ENCODE measurements at regions not wholly inside any gene's neighbourhood (a gene's known extent, or its start where the extent isn't known, plus 50 kb on each side); places are given as distances from the start of the nearest gene placed in this dataset.

- Histone ChIP-seq H3K36me3 (ENCODE audit: control insufficient read depth, insufficient read depth, low read length) (no peaks in the 10 kb centered on the region), H3K27me3 (ENCODE audit: control insufficient read depth, insufficient read depth, low read length) (no peaks in the 10 kb centered on the region), H3K4me3 (ENCODE audit: low read depth, low read length) (no peak overlapping the region)
- no peak for TF ChIP-seq CTCF (IDR thresholded peaks at IDR 0.05; ENCODE audit: insufficient read depth, low read depth, low read length)
- POLR2A ChIA-PET = no interaction called here
- no peak for DNase-seq (ENCODE audit: low read depth)
- CTCF ChIA-PET = interaction anchor here (0.9 kb wide), 1 partner anchor 12 kb away, joined by 3 read pairs; no protein-coding TSS in a partner anchor
Observed at GRCh38 chr10:28903063-28903462, 225.7 kb downstream of the BAMBI start.

- no peak for TF ChIP-seq CTCF (IDR thresholded peaks at IDR 0.05; ENCODE audit: insufficient read depth, low read depth, low read length)
- ChIA-PET POLR2A (no interaction called here), CTCF (interaction anchor here (0.9 kb wide), 2 partner anchors 10 to 11 kb away, joined by 3 to 4 read pairs; no protein-coding TSS in a partner anchor)
- Histone ChIP-seq H3K36me3 (ENCODE audit: control insufficient read depth, insufficient read depth, low read length) (no peaks in the 10 kb centered on the region), H3K27me3 (ENCODE audit: control insufficient read depth, insufficient read depth, low read length) (no peaks in the 10 kb centered on the region), H3K4me3 (ENCODE audit: low read depth, low read length) (no peak overlapping the region)
- DNase-seq (ENCODE audit: low read depth) = no peak
Observed at GRCh38 chr10:28903736-28904135, 226.4 kb downstream of the BAMBI start.

GRCh38 chr10:28905371-28905770 lies 228.1 kb downstream of the BAMBI start:
- ChIA-PET CTCF (no interaction called here), POLR2A (no interaction called here)
- DNase-seq (ENCODE audit: low read depth) = no peak
- no peak overlapping the region for H3K4me3 ChIP-seq (ENCODE audit: low read depth, low read length)
- H3K27me3 ChIP-seq (ENCODE audit: control insufficient read depth, insufficient read depth, low read length) = no peaks in the 10 kb centered on the region
- H3K36me3 ChIP-seq (ENCODE audit: control insufficient read depth, insufficient read depth, low read length) = no peaks in the 10 kb centered on the region
- no peak for TF ChIP-seq CTCF (IDR thresholded peaks at IDR 0.05; ENCODE audit: insufficient read depth, low read depth, low read length)

GRCh38 chr10:28906011-28906411 lies 228.7 kb downstream of the BAMBI start:
- ChIA-PET CTCF (no interaction called here), POLR2A (no interaction called here)
- Histone ChIP-seq H3K36me3 (ENCODE audit: control insufficient read depth, insufficient read depth, low read length) (no peaks in the 10 kb centered on the region), H3K4me3 (ENCODE audit: low read depth, low read length) (no peak overlapping the region), H3K27me3 (ENCODE audit: control insufficient read depth, insufficient read depth, low read length) (no peaks in the 10 kb centered on the region)
- DNase-seq (ENCODE audit: low read depth) = no peak
- TF ChIP-seq CTCF (IDR thresholded peaks at IDR 0.05; ENCODE audit: insufficient read depth, low read depth, low read length) = no peak

GRCh38 chr10:28906415-28906814 lies 229.1 kb downstream of the BAMBI start:
- H3K36me3 ChIP-seq (ENCODE audit: control insufficient read depth, insufficient read depth, low read length) = no peaks in the 10 kb centered on the region
- POLR2A ChIA-PET = no interaction called here
- no peak for DNase-seq (ENCODE audit: low read depth)
- H3K27me3 ChIP-seq (ENCODE audit: control insufficient read depth, insufficient read depth, low read length) = no peaks in the 10 kb centered on the region
- TF ChIP-seq CTCF (IDR thresholded peaks at IDR 0.05; ENCODE audit: insufficient read depth, low read depth, low read length) = no peak
- CTCF ChIA-PET = no interaction called here
- no peak overlapping the region for H3K4me3 ChIP-seq (ENCODE audit: low read depth, low read length)

Measured in BJ (cell line).